ENCODE measurements at regions not wholly inside any gene's neighbourhood (a gene's known extent, or its start where the extent isn't known, plus 50 kb on each side); places are given as distances from the start of the nearest gene placed in this dataset.

DNA sequence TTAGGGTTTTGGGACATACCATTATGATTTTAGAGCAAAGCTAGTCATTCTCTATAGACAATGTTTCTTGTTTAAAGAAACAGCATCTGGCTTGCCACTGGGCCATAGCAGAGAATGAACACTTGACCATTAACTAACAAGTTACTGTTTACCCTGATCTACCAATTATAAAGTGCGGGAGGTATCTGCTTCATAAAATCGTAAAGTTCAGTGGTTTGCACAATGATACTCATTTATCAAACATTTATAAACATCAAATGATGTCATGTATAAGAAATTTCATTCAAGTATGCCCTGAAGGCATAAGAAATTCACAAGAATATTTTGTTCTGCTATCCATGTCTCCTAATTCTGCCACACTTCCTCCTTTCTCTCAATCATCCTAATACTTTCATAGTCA, 139.2 kb downstream of the PCDH20 start:
- Histone ChIP-seq H4K5ac (ENCODE audit: insufficient read length, low read depth, low read length) (no peak overlapping the region), H2BK15ac (ENCODE audit: low read length) (no peak overlapping the region), H3K56ac (replicated peaks; ENCODE audit: insufficient read length, low read depth, low read length) (no peak overlapping the region), H2BK20ac (ENCODE audit: low read length) (no peak overlapping the region), H3K4me3 (ENCODE audit: extremely low read depth in 1 of 4, insufficient read depth in 2 of 4, low read depth in 3 of 4, low read length in 4 of 4) (no peak overlapping the region), H3K79me1 (ENCODE audit: low read depth, low read length) (no peaks in the 10 kb centered on the region), H3K9me3 (ENCODE audit: insufficient read depth in 2 of 2, low read depth in 1 of 2, low read length in 1 of 2) (peaks cover 0 to 7% of the 10 kb centered on the region in 2 experiments; a peak in 1 of 4 replicates), H3K27ac (ENCODE audit: low read depth, low read length) (no peak overlapping the region), H3K9ac (replicated peaks in 1 of 4; ENCODE audit: extremely low read depth in 1 of 4, low read depth in 3 of 4, low read length in 3 of 4) (no peak overlapping the region), H2BK120ac (replicated peaks; ENCODE audit: low read depth, low read length) (no peak overlapping the region), H3K36me3 (ENCODE audit: control insufficient read depth in 2 of 4, insufficient read depth in 4 of 4, low read length in 3 of 4) (no peaks in the 10 kb centered on the region; a peak in 1 of 8 replicates), H3K23ac (ENCODE audit: insufficient read length) (no peak overlapping the region), H3K4me2 (ENCODE audit: insufficient read depth in 1 of 2, low read depth in 2 of 2, low read length in 2 of 2) (no peak overlapping the region), H3K23me2 (ENCODE audit: low read depth, low read length) (no peaks in the 10 kb centered on the region), H2BK12ac (ENCODE audit: low read depth, low read length) (no peak overlapping the region), H2AFZ (ENCODE audit: low read length) (no peak overlapping the region), H4K20me1 (replicated peaks in 1 of 2; ENCODE audit: control insufficient read depth in 1 of 2, insufficient read depth in 2 of 2, low read length in 2 of 2) (no peaks in the 10 kb centered on the region), H3K79me2 (ENCODE audit: control insufficient read depth in 1 of 2, insufficient read depth in 2 of 2, low read length in 2 of 2) (no peaks in the 10 kb centered on the region), H2BK5ac (ENCODE audit: low read depth, low read length) (no peak overlapping the region), H2AK5ac (ENCODE audit: low read depth, low read length) (no peak overlapping the region), H3K4me1 (replicated peaks in 1 of 4; ENCODE audit: control insufficient read depth in 3 of 4, insufficient read depth in 4 of 4, low read length in 3 of 4) (no peaks in the 10 kb centered on the region), H3K4ac (replicated peaks; ENCODE audit: insufficient read length, low read depth, low read length) (no peak overlapping the region), H3K18ac (ENCODE audit: extremely low read depth, low read length) (no peak overlapping the region), H3K14ac (ENCODE audit: insufficient read length) (no peak overlapping the region), H4K8ac (ENCODE audit: extremely low read depth, insufficient read depth, low read length) (no peak overlapping the region), H4K91ac (replicated peaks; ENCODE audit: insufficient read length, low read length) (no peak overlapping the region), H3K27me3 (replicated peaks in 1 of 4; ENCODE audit: control insufficient read depth in 3 of 4, extremely low read depth in 1 of 4, insufficient read depth in 3 of 4, low read length in 3 of 4) (no peaks in the 10 kb centered on the region)
- FAIRE-seq (no peak), DNase-seq (ENCODE audit: low read depth in 1 of 2, low spot score in 2 of 2) (no peak)
- POLR2A ChIA-PET (ENCODE audit: partially characterized antibody), result no interaction called here
- CTCF ChIA-PET (ENCODE audit: partially characterized antibody), result interaction anchor here (1.1 kb wide), 1 partner anchor 16 kb away, joined by 3 read pairs; no protein-coding TSS in a partner anchor
- 95% methylated on average over 2 of the region's 2 CpGs; no CpG with 5 or more reads in 1 of the 2 experiments for WGBS, 2 experiments (ENCODE audit: extremely low coverage in 1 of 2, insufficient coverage in 1 of 2, insufficient read length in 1 of 2, insufficient replicate concordance in 2 of 2, low coverage in 1 of 2, low lambda C conversion rate in 2 of 2, missing lambda C conversion rate in 1 of 2)
- TF ChIP-seq BCL11A (IDR thresholded peaks at IDR 0.05; ENCODE audit: low read depth in 2 of 2, low read length in 2 of 2), result no peak
- TF ChIP-seq SIN3A (conservative IDR thresholded peaks at IDR 0.05 in 1 of 2, IDR thresholded peaks at IDR 0.05 in 1 of 2; ENCODE audit: low read depth in 1 of 2, low read length in 2 of 2), result no peak
- no peak for TF ChIP-seq SRF (IDR thresholded peaks at IDR 0.05; ENCODE audit: low read depth, low read length)
- TF ChIP-seq, protein P1, sequence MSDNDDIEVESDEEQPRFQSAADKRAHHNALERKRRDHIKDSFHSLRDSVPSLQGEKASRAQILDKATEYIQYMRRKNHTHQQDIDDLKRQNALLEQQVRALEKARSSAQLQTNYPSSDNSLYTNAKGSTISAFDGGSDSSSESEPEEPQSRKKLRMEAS (IDR thresholded peaks at IDR 0.05), result no peak
- TF ChIP-seq RXRA (IDR thresholded peaks at IDR 0.05; ENCODE audit: insufficient read depth, low read depth, low read length), result no peak
- TF ChIP-seq NRF1 (IDR thresholded peaks at IDR 0.05; ENCODE audit: low read depth, low read length), result no peak
- no peak for TF ChIP-seq SP1 (IDR thresholded peaks at IDR 0.05; ENCODE audit: low read depth, low read length)
